Tibial nerve (tissue), 4 donors: ENCODE measurements at regions not wholly inside any gene's neighbourhood (a gene's known extent, or its start where the extent isn't known, plus 50 kb on each side); places are given as distances from the start of the nearest gene placed in this dataset.

ENCODE experiments used
- DNase-seq, 2 donors: peaks; one replicate each; pipeline ENCODE4 v3.0.0-alpha.2; 2019; ENCODE audit warnings: low spot score in 2 of 2
- H3K27ac ChIP-seq, 4 donors: fragments of 200-600 bp; sonication (generic) in 3 of 4; one replicate each; pipeline ENCODE4 v1.5.1; 2017 to 2019; ENCODE audit warnings: mild to moderate bottlenecking in 1 of 4
- H3K27me3 ChIP-seq, 2 donors: fragments of 200-600 bp; sonication (generic) in 1 of 2; one replicate each; pipeline versions ENCODE4 v1.5.1 to v1.6.0; 2017 to 2019
- H3K36me3 ChIP-seq, 3 donors: fragments of 200-600 bp; sonication (generic); one replicate each; pipeline ENCODE4 v1.5.1; 2018 to 2019
- H3K4me1 ChIP-seq, 4 donors: fragments of 200-600 bp; sonication (generic) in 3 of 4; one replicate each; pipeline ENCODE4 v1.5.1; 2017 to 2019
- H3K4me3 ChIP-seq, 4 donors: fragments of 200-600 bp; sonication (generic) in 3 of 4; one replicate each; pipeline ENCODE4 v1.5.1; 2017 to 2019; ENCODE audit warnings: mild to moderate bottlenecking in 1 of 4, moderate library complexity in 1 of 4
- H3K9me3 ChIP-seq, 4 donors: fragments of 200-600 bp; sonication (generic) in 3 of 4; one replicate each; pipeline ENCODE4 v1.5.1; 2017 to 2019
- CTCF ChIP-seq, 5 experiments: fragments of 200-600 bp in 3 of 5; fragments of 450-650 bp in 2 of 5; sonication (generic) in 3 of 5; IDR thresholded peaks; one replicate each; pipeline ENCODE4 v1.5.1; 2016 to 2019; ENCODE audit warnings: antibody characterized with exemption in 5 of 5, mild to moderate bottlenecking in 3 of 5, moderate library complexity in 2 of 5
- EP300 ChIP-seq, 2 donors: sonication (generic); formaldehyde crosslinking; IDR thresholded peaks; one replicate each; pipeline ENCODE4 v1.6.1; 2017; ENCODE audit warnings: antibody characterized with exemption in 2 of 2, mild to moderate bottlenecking in 1 of 2
- POLR2A ChIP-seq, 2 donors: fragments of 450-650 bp; IDR thresholded peaks; one replicate each; pipeline ENCODE4 v1.6.1; 2017; ENCODE audit warnings: antibody characterized with exemption in 2 of 2, mild to moderate bottlenecking in 2 of 2, moderate library complexity in 2 of 2
- WGBS, 2 donors: methylation state at CpG; one replicate each; pipeline ENCODE4 v1.1.5; 2018; 5-methylcytosine and 5-hydroxymethylcytosine counted together

- H3K9me3 ChIP-seq = peaks cover 0 to 8% (median 2%) of the 10 kb centered on the region in 4 donors
- 89 to 92% methylated on average over 2 to 3 of the region's 3 CpGs for WGBS, 2 donors
- H3K27ac ChIP-seq = no peak overlapping the region
- H3K27me3 ChIP-seq = no peaks in the 10 kb centered on the region
- H3K4me3 ChIP-seq = no peak overlapping the region
- H3K36me3 ChIP-seq = no peaks in the 10 kb centered on the region
- H3K4me1 ChIP-seq = no peaks in the 10 kb centered on the region
- TF ChIP-seq POLR2A (IDR thresholded peaks at IDR 0.05) (no peak), CTCF (IDR thresholded peaks at IDR 0.05) (no peak), EP300 (IDR thresholded peaks at IDR 0.05) (no peak)
- no peak for DNase-seq
Observed at GRCh38 chr2:111236025-111236424, 115.3 kb downstream of the BCL2L11 start.

- H3K27ac ChIP-seq = no peak overlapping the region
- DNase-seq = no peak
- no peaks in the 10 kb centered on the region for H3K9me3 ChIP-seq
- no peak overlapping the region for H3K4me3 ChIP-seq
- WGBS, 2 donors = 79 to 85% methylated on average over 2 of the region's 2 CpGs
- no peaks in the 10 kb centered on the region for H3K36me3 ChIP-seq
- no peak for TF ChIP-seq POLR2A (IDR thresholded peaks at IDR 0.05)
- TF ChIP-seq CTCF (IDR thresholded peaks at IDR 0.05) = no peak
- TF ChIP-seq EP300 (IDR thresholded peaks at IDR 0.05) = no peak
- no peaks in the 10 kb centered on the region for H3K27me3 ChIP-seq
- H3K4me1 ChIP-seq = no peaks in the 10 kb centered on the region
Observed at GRCh38 chr2:111238296-111238695, 117.6 kb downstream of the BCL2L11 start.

- H3K4me1 ChIP-seq = no peaks in the 10 kb centered on the region
- no peak overlapping the region for H3K4me3 ChIP-seq
- H3K36me3 ChIP-seq = no peaks in the 10 kb centered on the region
- no peak for DNase-seq
- TF ChIP-seq CTCF (IDR thresholded peaks at IDR 0.05) = no peak
- TF ChIP-seq POLR2A (IDR thresholded peaks at IDR 0.05) = no peak
- TF ChIP-seq EP300 (IDR thresholded peaks at IDR 0.05) = no peak
- H3K27me3 ChIP-seq = no peaks in the 10 kb centered on the region
- no peaks in the 10 kb centered on the region for H3K9me3 ChIP-seq
- WGBS, 2 donors = 94 to 95% methylated on average over 4 of the region's 4 CpGs
- no peak overlapping the region for H3K27ac ChIP-seq
Observed at GRCh38 chr2:111239107-111239506, 118.4 kb downstream of the BCL2L11 start.

DNA sequence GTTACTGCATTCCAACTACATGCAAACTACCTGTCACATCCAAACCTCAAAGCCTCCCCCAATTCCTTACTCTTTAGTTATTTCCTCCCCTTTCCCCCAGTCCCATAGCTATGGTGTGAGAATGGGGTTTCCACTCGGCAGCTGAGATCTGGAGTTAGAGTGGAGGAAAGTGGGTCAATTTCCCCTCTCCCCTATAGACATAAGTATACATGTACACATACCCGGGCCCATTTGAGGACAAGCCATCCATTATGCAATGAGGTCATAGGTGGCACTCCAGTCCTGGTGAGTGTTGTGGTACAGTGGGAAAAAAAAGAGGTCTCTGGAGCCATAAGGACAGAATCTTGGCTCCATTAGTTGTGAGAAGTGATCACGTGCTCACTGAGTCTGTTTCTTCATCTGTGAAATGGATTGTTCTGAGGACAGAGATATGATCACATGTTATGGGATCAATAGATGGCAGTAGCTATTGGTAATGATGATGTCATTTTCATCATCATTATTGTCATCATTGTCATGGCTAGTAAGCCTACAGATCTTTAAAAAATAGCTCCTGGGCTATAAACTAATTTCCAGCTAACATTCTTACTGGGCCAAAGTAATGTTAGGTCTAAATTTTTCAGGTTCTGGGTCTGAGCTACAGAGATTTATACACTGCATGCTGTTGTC, 119.0 kb downstream of the BCL2L11 start:
- DNase-seq = no peak

DNA sequence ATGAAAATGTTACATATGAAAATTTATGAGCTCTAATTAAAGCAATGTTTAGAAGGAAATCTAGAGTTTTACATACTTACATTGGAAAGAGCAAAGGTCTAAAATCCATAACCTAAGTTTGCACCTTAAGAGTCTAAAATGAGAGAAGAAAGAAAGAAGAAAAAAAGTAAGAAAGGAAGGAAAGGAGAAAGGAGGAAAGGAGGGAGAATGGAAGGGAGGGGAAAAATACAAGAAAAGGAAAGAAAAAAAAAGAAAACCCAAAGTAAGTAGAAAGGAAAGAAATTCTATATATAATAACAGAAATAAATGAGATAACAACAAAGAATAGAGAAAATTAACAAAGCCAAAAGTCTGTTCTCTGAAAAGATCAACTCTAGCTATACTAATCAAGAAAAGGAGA, 122.6 kb downstream of the BCL2L11 start:
- Histone ChIP-seq H3K36me3 (no peaks in the 10 kb centered on the region), H3K27me3 (no peaks in the 10 kb centered on the region), H3K4me3 (no peak overlapping the region), H3K9me3 (no peaks in the 10 kb centered on the region), H3K27ac (no peak overlapping the region), H3K4me1 (no peaks in the 10 kb centered on the region)
- no peak for DNase-seq
- no peak for TF ChIP-seq POLR2A (IDR thresholded peaks at IDR 0.05)
- TF ChIP-seq EP300 (IDR thresholded peaks at IDR 0.05) = no peak
- no peak for TF ChIP-seq CTCF (IDR thresholded peaks at IDR 0.05)

More for the DNA sequence above, 119.0 kb downstream of the BCL2L11 start:
- H3K27ac ChIP-seq = no peak overlapping the region
- TF ChIP-seq EP300 (IDR thresholded peaks at IDR 0.05) = no peak
- TF ChIP-seq POLR2A (IDR thresholded peaks at IDR 0.05) = no peak
- TF ChIP-seq CTCF (IDR thresholded peaks at IDR 0.05) = no peak
- no peaks in the 10 kb centered on the region for H3K36me3 ChIP-seq
- WGBS, 2 donors = 86 to 89% methylated on average over 3 of the region's 3 CpGs
- H3K4me3 ChIP-seq = no peak overlapping the region
- no peaks in the 10 kb centered on the region for H3K9me3 ChIP-seq
- H3K4me1 ChIP-seq = no peaks in the 10 kb centered on the region
- H3K27me3 ChIP-seq = no peaks in the 10 kb centered on the region
